ENCODE measurements at regions not wholly inside any gene's neighbourhood (a gene's known extent, or its start where the extent isn't known, plus 50 kb on each side); places are given as distances from the start of the nearest gene placed in this dataset.

- TF ChIP-seq EZH2 (IDR thresholded peaks at IDR 0.05; ENCODE audit: borderline replicate concordance) (no peak), CTCF (IDR thresholded peaks at IDR 0.05; ENCODE audit: poor library complexity) (no peak), EZH2phosphoT487 (IDR thresholded peaks at IDR 0.05; ENCODE audit: low read depth, severe bottlenecking, unreplicated experiment) (no peak)
Measured at GRCh38 chr13:81658598-81659370, 1317.9 kb upstream of the SPRY2 start.

All from hepatocyte (in vitro differentiated cells).